Ovary (tissue), 7 donors: ENCODE measurements at regions not wholly inside any gene's neighbourhood (a gene's known extent, or its start where the extent isn't known, plus 50 kb on each side); places are given as distances from the start of the nearest gene placed in this dataset.

Experiments
- DNase-seq, 5 donors: peaks; one replicate each; pipeline ENCODE4 v3.0.0-alpha.2; 2019 to 2020
- H3K27ac ChIP-seq, 2 donors: fragments of 200-600 bp; one replicate each; pipeline versions ENCODE4 v1.5.1 to v1.8.0; 2019 to 2022
- H3K27me3 ChIP-seq: fragments of 200-600 bp; one replicate; pipeline ENCODE4 v1.8.0; 2022
- H3K36me3 ChIP-seq: fragments of 200-600 bp; sonication (generic); one replicate; pipeline ENCODE4 v1.5.1; 2019
- H3K4me1 ChIP-seq: one replicate; pipeline ENCODE4 v1.8.1; 2013; ENCODE audit warnings: mild to moderate bottlenecking, moderate library complexity; ENCODE audit not compliant: insufficient read depth
- H3K4me3 ChIP-seq: fragments of 200-600 bp; sonication (generic); one replicate; pipeline ENCODE4 v1.5.1; 2017
- H3K9me3 ChIP-seq, 2 donors: fragments of 200-600 bp in 1 of 2; sonication (generic) in 1 of 2; one replicate each; pipeline versions ENCODE4 v1.5.1 to v1.8.1; 2013 to 2019; ENCODE audit warnings: mild to moderate bottlenecking in 1 of 2, moderate library complexity in 1 of 2
- CTCF ChIP-seq, 3 donors: fragments of 450-650 bp in 2 of 3; fragments of 200-600 bp in 1 of 3; IDR thresholded peaks; one replicate each; pipeline versions ENCODE4 v1.5.1 to v1.8.0; 2016 to 2022; ENCODE audit warnings: antibody characterized with exemption in 3 of 3, mild to moderate bottlenecking in 1 of 3
- EP300 ChIP-seq: sonication (generic); formaldehyde crosslinking; IDR thresholded peaks from one replicate; pipeline ENCODE4 v1.6.1; 2017; ENCODE audit warnings: antibody characterized with exemption
- POLR2A ChIP-seq: fragments of 450-650 bp; IDR thresholded peaks from one replicate; pipeline ENCODE4 v1.6.1; 2017; ENCODE audit warnings: antibody characterized with exemption, mild to moderate bottlenecking, moderate library complexity
- WGBS, 3 donors: extraction: QIAGEN DNeasy Blood & Tissue Kit in 1 of 3; methylation state at CpG; one replicate each; pipeline versions ENCODE4 v1.1.5 to v1.1.7; 2013 to 2017; 5-methylcytosine and 5-hydroxymethylcytosine counted together
- intact Hi-C, 4 donors: fragments of 100-400 bp; cut with DNase I; formaldehyde crosslinking; loops; one replicate each; pipeline versions ENCODE4 v1.11.0 to v1.15.1; 2022 to 2023
- donor health status: DM: no; HTN: no; CAD: no; lungs with moderate emphysema.
- donor health status: DM: no; HTN: no; CAD: no.
- donor health status: Bipolar disorder and iron deficiency.
- donor health status: DM: no; HTN: no; CAD: no.
- donor health status: DM: yes; HTN: yes; CAD: no.

GRCh38 chr11:128338811-128339210 lies 248.5 kb downstream of the ETS1 start:
- Histone ChIP-seq H3K27ac (no peak overlapping the region), H3K4me1 (no peaks in the 10 kb centered on the region), H3K9me3 (no peaks in the 10 kb centered on the region), H3K4me3 (no peak overlapping the region), H3K36me3 (no peaks in the 10 kb centered on the region), H3K27me3 (no peaks in the 10 kb centered on the region)
- DNase-seq = no peak
- TF ChIP-seq CTCF (IDR thresholded peaks at IDR 0.05) (no peak), POLR2A (no peak), EP300 (no peak)
- 94 to 100% (median 98%) methylated on average over 3 of the region's 3 CpGs for WGBS, 3 donors
- intact Hi-C loops = no loop called here

- H3K9me3 ChIP-seq = no peaks in the 10 kb centered on the region
- H3K4me3 ChIP-seq = no peak overlapping the region
- intact Hi-C loops = no loop called here
- WGBS, 3 donors = 39 to 44% (median 42%) methylated on average over 6 of the region's 6 CpGs
- no peaks in the 10 kb centered on the region for H3K27me3 ChIP-seq
- no peak overlapping the region for H3K27ac ChIP-seq
- TF ChIP-seq POLR2A (no peak), CTCF (IDR thresholded peaks at IDR 0.05) (no peak), EP300 (no peak)
- no peaks in the 10 kb centered on the region for H3K4me1 ChIP-seq
- peak in 2 of 5 donors; percentile 38 to 41 for DNase-seq
- no peaks in the 10 kb centered on the region for H3K36me3 ChIP-seq
These were observed 251.2 kb downstream of the ETS1 start for GRCh38 chr11:128336203-128336602.

GRCh38 chr11:128335729-128336128 lies 251.6 kb downstream of the ETS1 start:
- intact Hi-C loops = no loop called here
- H3K4me3 ChIP-seq = no peak overlapping the region
- no peaks in the 10 kb centered on the region for H3K9me3 ChIP-seq
- DNase-seq = no peak
- 87 to 90% (median 90%) methylated on average over 10 of the region's 10 CpGs for WGBS, 3 donors
- no peaks in the 10 kb centered on the region for H3K4me1 ChIP-seq
- no peak for TF ChIP-seq CTCF (IDR thresholded peaks at IDR 0.05)
- TF ChIP-seq EP300 = no peak
- TF ChIP-seq POLR2A = no peak
- H3K27me3 ChIP-seq = no peaks in the 10 kb centered on the region
- no peak overlapping the region for H3K27ac ChIP-seq
- H3K36me3 ChIP-seq = no peaks in the 10 kb centered on the region

GRCh38 chr11:128334311-128335044 lies 252.9 kb downstream of the ETS1 start:
- 71 to 73% (median 72%) methylated on average over 12 of the region's 12 CpGs for WGBS, 3 donors
- intact Hi-C loops = no loop called here
- Histone ChIP-seq H3K27ac (no peak overlapping the region), H3K9me3 (no peaks in the 10 kb centered on the region), H3K4me1 (no peaks in the 10 kb centered on the region), H3K36me3 (no peaks in the 10 kb centered on the region), H3K27me3 (no peaks in the 10 kb centered on the region), H3K4me3 (no peak overlapping the region)
- DNase-seq = peak in 3 of 5 donors; percentile 29 to 35 (median 35)
- TF ChIP-seq POLR2A = no peak
- no peak for TF ChIP-seq EP300
- TF ChIP-seq CTCF (IDR thresholded peaks at IDR 0.05) = no peak
